Gastrocnemius medialis (tissue), 4 donors: ENCODE measurements at regions not wholly inside any gene's neighbourhood (a gene's known extent, or its start where the extent isn't known, plus 50 kb on each side); places are given as distances from the start of the nearest gene placed in this dataset.

ENCODE experiments used
- ATAC-seq, 2 donors: fragments of 150-250 bp; one replicate each; pipeline ENCODE4 v1.9.1; 2016
- DNase-seq, 2 donors: peaks; one replicate each; pipeline ENCODE4 v3.0.0-alpha.2; 2019
- H3K27ac ChIP-seq, 4 donors: fragments of 200-600 bp; sonication (generic); 1 replicate in 1 of 4; 2 replicates in 3 of 4; pipeline ENCODE4 v1.5.1; 2016 to 2018; ENCODE audit warnings: mild to moderate bottlenecking in 2 of 4, moderate library complexity in 1 of 4
- H3K27me3 ChIP-seq, 3 donors: fragments of 200-600 bp; sonication (generic) in 2 of 3; 1 replicate in 1 of 3; 2 replicates in 2 of 3; pipeline versions ENCODE4 v1.5.1 to v1.6.0; 2016 to 2019; ENCODE audit warnings: mild to moderate bottlenecking in 1 of 3, moderate library complexity in 1 of 3
- H3K36me3 ChIP-seq, 2 donors: fragments of 200-600 bp; sonication (generic) in 1 of 2; one replicate each; pipeline ENCODE4 v1.5.1; 2017 to 2018
- H3K4me1 ChIP-seq, 2 donors: fragments of 200-600 bp; sonication (generic) in 1 of 2; one replicate each; pipeline ENCODE4 v1.5.1; 2016 to 2017; ENCODE audit warnings: mild to moderate bottlenecking in 2 of 2
- H3K4me3 ChIP-seq, 4 donors: fragments of 200-600 bp; sonication (generic) in 3 of 4; 1 replicate in 1 of 4; 2 replicates in 3 of 4; pipeline ENCODE4 v1.5.1; 2016 to 2019; ENCODE audit warnings: mild to moderate bottlenecking in 2 of 4
- H3K9me3 ChIP-seq, 3 donors: fragments of 200-600 bp; sonication (generic) in 2 of 3; 1 replicate in 1 of 3; 2 replicates in 2 of 3; pipeline ENCODE4 v1.5.1; 2016 to 2019
- CTCF ChIP-seq, 5 experiments: fragments of 450-650 bp in 3 of 5; fragments of 200-600 bp in 2 of 5; sonication (generic) in 2 of 5; IDR thresholded peaks in 4 of 5; conservative IDR thresholded peaks in 1 of 5; 1 replicate in 4 of 5; 2 replicates in 1 of 5; pipeline ENCODE4 v1.5.1; 2016 to 2019; ENCODE audit warnings: antibody characterized with exemption in 5 of 5, mild to moderate bottlenecking in 3 of 5, moderate library complexity in 3 of 5
- POLR2A ChIP-seq, 2 donors: fragments of 450-650 bp; IDR thresholded peaks; one replicate each; pipeline ENCODE4 v1.6.1; 2017; ENCODE audit warnings: antibody characterized with exemption in 2 of 2, mild to moderate bottlenecking in 2 of 2, moderate library complexity in 2 of 2
- in situ Hi-C, 4 donors: fragments of 200-750 bp; cut with MboI; loops; one replicate each; pipeline versions ENCODE4 v1.15.0 to v1.8.0; 2017; ENCODE audit warnings: low sequenced_read_pairs in 4 of 4
- intact Hi-C: fragments of 100-400 bp; cut with DNase I; formaldehyde crosslinking; loops from one replicate; pipeline ENCODE4 v1.15.1; 2023; ENCODE audit warnings: low total_unique reads

- TF ChIP-seq POLR2A (IDR thresholded peaks at IDR 0.05), result no peak
- no peak for TF ChIP-seq CTCF (IDR thresholded peaks at IDR 0.05 in 4 of 5, conservative IDR thresholded peaks at IDR 0.05 in 1 of 5)
- in situ Hi-C loops (no loop called here), intact Hi-C loops (no loop called here)
- DNase-seq, result no peak
- Histone ChIP-seq H3K27ac (no peak overlapping the region), H3K27me3 (no peaks in the 10 kb centered on the region), H3K4me1 (no peaks in the 10 kb centered on the region), H3K9me3 (no peaks in the 10 kb centered on the region), H3K4me3 (no peak overlapping the region), H3K36me3 (no peaks in the 10 kb centered on the region)
- no peak for ATAC-seq
Observed at GRCh38 chr18:40974448-40974847, 980.6 kb upstream of the PIK3C3 start.

GRCh38 chr18:40962784-40963183 lies 992.2 kb upstream of the PIK3C3 start:
- DNase-seq (no peak), ATAC-seq (no peak)
- Histone ChIP-seq H3K9me3 (no peaks in the 10 kb centered on the region), H3K27ac (no peak overlapping the region), H3K27me3 (no peaks in the 10 kb centered on the region), H3K4me3 (no peak overlapping the region), H3K4me1 (no peaks in the 10 kb centered on the region), H3K36me3 (no peaks in the 10 kb centered on the region)
- no peak for TF ChIP-seq POLR2A (IDR thresholded peaks at IDR 0.05)
- no peak for TF ChIP-seq CTCF (IDR thresholded peaks at IDR 0.05 in 4 of 5, conservative IDR thresholded peaks at IDR 0.05 in 1 of 5)
- intact Hi-C loops (no loop called here), in situ Hi-C loops (no loop called here)

- Histone ChIP-seq H3K36me3 (no peaks in the 10 kb centered on the region), H3K27ac (no peak overlapping the region), H3K9me3 (no peaks in the 10 kb centered on the region), H3K4me3 (no peak overlapping the region), H3K4me1 (no peaks in the 10 kb centered on the region), H3K27me3 (no peaks in the 10 kb centered on the region)
- DNase-seq, result no peak
- TF ChIP-seq POLR2A (IDR thresholded peaks at IDR 0.05) (no peak), CTCF (IDR thresholded peaks at IDR 0.05 in 4 of 5, conservative IDR thresholded peaks at IDR 0.05 in 1 of 5) (no peak)
- in situ Hi-C loops (no loop called here), intact Hi-C loops (no loop called here)
- ATAC-seq, result no peak
Observed at GRCh38 chr18:40957533-40958070, 997.4 kb upstream of the PIK3C3 start.

- TF ChIP-seq CTCF (IDR thresholded peaks at IDR 0.05 in 4 of 5, conservative IDR thresholded peaks at IDR 0.05 in 1 of 5) (no peak), POLR2A (IDR thresholded peaks at IDR 0.05) (no peak)
- in situ Hi-C loops, result no loop called here
- no peaks in the 10 kb centered on the region for H3K9me3 ChIP-seq
- ATAC-seq (no peak), DNase-seq (no peak)
- no peaks in the 10 kb centered on the region for H3K4me1 ChIP-seq
- H3K4me3 ChIP-seq, result no peak overlapping the region
- no peaks in the 10 kb centered on the region for H3K36me3 ChIP-seq
- H3K27ac ChIP-seq, result no peak overlapping the region
- no peaks in the 10 kb centered on the region for H3K27me3 ChIP-seq
- intact Hi-C loops, result no loop called here
Observed at GRCh38 chr18:40956213-40956612, 998.8 kb upstream of the PIK3C3 start.

GRCh38 chr18:40955351-40955750 lies 999.7 kb upstream of the PIK3C3 start:
- ATAC-seq, result no peak
- Histone ChIP-seq H3K27me3 (no peaks in the 10 kb centered on the region), H3K27ac (no peak overlapping the region), H3K36me3 (no peaks in the 10 kb centered on the region), H3K4me1 (no peaks in the 10 kb centered on the region), H3K4me3 (no peak overlapping the region), H3K9me3 (no peaks in the 10 kb centered on the region)
- no peak for DNase-seq
- TF ChIP-seq POLR2A (IDR thresholded peaks at IDR 0.05), result no peak
- TF ChIP-seq CTCF (IDR thresholded peaks at IDR 0.05 in 4 of 5, conservative IDR thresholded peaks at IDR 0.05 in 1 of 5), result no peak
- in situ Hi-C loops (no loop called here), intact Hi-C loops (no loop called here)
